RPMI7951 (cell line): ENCODE measurements at regions not wholly inside any gene's neighbourhood (a gene's known extent, or its start where the extent isn't known, plus 50 kb on each side); places are given as distances from the start of the nearest gene placed in this dataset.
"Not testable (repeated sequence)": the region's sequence is repeated elsewhere in the genome, so short reads cannot be mapped to it uniquely, and the experiment has no call there.

ENCODE experiments used
- DNase-seq: peaks from one replicate; pipeline ENCODE4 v3.0.0-alpha.2; 2012; ENCODE audit warnings: low read depth

DNA sequence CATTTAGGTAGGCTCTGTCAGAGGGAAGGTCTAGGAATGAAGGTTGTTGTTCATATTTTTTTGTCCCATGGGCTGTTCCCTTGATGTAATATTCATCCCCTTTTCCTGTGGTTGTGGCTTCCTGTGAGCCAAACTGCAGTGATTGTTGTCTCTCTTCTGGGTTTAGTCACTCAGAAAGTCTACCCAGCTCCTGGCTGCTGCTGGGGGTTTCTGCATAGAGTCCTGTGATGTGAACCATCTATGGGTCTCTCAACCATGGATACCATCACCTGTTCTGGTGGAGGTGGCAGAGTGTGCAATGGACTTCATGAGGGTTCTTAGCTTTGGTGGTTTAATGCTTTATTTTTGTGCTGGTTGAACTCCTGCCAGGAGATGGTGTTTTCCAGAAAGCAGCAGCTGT is 122.8 kb downstream of the ZC4H2 start:
- no peak for DNase-seq

DNA sequence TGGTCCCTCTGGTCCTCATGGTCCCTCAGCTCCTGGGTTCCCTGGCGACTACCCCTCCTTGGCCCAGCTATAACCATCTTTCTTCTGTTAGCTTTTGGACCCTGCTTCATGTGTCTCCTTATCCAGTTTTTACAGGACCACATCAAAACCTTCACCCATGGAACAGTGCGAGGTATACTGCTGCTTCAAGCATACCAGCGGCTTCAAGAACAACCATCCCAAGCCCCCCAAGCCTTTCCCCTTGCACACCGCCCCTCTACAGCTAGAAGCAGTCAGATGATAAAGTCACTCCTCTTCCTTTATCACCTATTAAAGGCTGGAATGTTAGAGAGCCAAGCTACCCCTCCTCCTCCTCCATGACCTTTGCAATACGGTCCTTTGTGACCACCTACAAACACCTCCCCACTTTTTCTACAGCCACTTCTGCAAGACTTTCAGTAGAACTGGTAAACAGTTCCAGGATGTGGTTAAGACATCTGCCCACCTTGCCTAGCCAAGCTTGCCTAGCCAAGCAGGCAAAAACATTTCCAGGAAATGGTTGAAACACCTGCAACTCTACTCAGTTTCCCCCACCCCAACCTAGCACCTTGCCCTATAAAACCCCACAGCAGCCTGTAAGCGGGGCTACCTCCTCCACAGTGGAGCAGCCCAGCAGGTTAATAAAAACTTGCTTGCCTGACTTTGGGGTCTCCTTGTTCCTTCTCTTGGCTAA is 125.7 kb downstream of the ZC4H2 start:
- no peak for DNase-seq

DNA sequence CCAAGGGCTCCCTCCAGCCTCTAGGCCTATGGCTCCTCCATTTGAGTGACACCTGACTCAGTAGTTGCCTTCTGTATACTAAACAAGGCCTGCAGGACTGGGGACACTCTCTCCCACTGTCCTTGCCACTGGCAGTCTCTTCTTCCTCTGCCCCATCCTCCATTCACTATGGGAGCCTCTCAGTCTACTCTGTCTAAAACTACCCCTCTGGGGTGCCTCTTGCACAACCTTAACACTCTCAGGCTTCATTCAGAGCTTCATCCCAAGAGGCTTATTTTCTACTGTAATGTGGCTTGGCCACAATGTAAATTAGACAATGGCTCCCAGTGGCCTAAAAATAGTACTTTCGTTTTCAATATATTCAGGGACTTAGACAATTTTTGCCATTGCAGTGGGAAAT is 133.0 kb downstream of the ZC4H2 start:
- no peak for DNase-seq

DNA sequence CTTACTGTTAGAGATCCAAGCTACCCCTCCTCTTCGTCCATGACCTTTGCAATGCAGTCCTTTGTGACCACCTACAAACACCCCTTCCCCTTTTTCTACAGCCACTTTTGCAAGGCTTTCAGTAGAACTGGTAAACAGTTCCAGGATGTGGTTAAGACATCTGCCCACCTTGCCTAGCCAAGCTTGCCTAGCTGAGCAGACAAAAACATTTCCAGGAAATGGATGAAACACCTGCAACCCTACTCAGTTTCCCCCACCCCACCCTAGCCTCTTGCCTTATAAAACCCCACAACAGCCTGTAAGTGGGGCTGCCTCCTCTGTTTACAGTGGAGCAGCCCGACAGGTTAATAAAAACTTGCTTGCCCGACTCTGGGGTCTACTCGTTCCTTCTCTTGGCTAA is 133.8 kb downstream of the ZC4H2 start:
- no peak for DNase-seq

DNA sequence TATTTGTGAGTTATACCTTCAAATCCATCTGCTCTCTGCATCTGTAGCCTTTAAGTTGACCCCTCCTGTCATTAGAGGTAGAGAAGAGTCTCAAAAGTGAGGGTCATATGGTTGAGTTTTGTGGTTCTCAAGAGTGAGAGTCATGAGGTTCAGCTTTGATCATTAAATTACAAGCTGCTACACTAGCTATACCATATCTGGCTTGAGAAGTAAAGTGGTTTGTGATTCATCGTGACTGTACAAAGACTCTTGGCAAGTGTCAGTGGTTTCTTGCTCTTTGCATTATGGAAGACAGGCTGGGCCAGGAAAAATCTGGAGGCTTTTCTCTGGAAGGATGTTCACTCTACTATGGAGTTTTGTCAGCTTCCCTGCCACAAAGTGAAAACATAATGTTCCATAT is 170.6 kb downstream of the ZC4H2 start:
- DNase-seq = peak; percentile 21

DNA sequence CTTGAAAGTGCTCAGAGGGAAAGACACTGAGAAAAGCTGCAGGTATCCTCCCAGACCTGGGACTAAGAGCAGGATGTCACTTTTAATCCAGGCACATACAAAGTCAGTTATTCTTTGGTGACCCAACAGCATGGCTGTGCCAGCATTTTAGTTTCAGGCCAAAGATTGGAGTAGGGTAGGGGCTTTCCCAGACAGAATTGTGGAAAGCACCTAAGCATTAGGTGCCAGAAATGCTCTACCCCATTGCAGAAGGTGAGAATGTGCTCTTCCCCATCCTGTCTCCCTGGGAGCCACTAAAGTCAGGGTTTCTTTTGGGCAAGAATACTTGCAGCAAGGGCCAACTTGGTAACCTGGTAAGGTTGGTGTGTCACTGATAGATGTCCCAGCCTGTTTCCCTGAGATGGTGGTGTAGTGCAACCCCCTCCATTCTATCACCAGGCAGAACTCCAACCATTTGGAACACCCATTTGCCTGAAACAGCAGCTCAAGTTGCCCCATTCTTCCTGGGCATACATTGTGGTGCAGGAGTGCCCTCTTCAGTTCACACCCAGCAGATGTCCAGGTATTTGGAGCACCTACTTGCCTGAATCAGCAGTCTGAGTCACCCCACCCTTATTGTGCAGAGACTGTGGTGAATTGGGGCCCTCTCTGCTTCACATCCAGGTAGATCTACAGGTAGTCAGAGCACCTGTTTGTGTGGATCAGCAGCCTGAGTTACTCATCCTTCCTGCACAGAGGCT is 183.5 kb downstream of the ZC4H2 start:
- no peak for DNase-seq

DNA sequence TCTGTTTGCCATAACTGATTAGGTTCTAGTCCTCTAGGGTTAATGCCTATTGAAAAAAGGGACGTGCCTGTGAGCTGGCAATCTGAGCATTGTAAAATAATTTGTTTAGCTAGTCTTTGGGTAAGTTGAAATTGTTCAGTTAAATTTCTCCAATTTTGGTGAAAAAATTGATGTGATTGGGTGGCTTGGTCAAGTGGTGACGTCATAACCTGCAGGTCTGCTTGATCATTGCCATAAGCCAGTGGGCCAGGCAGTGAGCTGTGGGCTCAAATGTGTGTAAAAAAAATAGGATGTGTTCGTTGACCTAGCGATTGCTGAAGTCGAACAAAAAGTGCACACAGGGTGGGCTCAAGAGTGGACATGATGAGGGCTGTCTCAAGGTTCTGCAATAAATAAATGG is 193.3 kb downstream of the ZC4H2 start:
- DNase-seq = no peak

DNA sequence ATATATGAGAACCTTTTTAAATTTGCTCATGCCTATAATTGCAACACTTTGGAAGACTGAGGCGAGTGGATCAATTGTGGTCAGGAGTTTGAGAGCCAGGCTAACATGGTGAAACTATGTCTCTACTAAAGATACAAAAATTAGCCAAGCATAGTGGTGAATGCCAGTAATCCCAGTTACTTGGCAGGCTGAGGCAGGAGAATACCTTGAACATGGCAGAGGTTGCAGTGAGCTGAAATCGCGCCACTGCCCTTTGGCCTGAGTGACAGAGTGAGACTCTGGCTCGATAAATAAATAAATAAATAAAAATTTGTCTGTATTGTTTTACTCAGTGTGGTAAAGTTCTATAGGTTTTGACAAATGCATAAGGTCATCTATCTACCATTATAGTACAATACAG is 218.2 kb downstream of the ZC4H2 start:
- no peak for DNase-seq

DNA sequence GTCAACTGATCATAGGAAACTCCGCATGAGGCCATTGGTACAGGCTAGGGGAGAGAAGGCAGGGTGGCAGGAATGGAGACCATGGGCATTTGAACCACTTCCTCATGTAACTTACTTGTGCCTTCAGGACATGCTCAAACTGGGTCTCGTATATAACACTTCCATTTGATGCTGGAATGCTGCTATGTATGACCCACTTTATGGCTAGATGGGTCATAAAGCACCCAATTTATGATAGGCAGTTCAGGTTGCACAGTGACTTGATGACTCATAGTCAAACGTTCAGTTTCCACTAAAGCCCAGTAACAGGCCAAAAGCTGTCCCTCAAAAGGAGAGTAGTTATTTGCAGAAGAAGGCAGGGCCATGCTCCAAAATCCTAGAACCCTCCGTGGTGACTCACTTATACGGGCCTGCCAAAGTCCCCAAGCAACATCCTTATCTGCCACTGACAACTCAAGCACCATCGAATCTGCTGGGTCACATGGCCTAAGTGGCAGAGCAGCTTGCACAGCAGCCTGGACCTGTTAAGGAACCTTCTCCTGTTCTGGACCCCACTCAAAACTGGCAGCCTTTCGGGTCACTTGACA is 236.4 kb downstream of the ZC4H2 start:
- no peak for DNase-seq

DNA sequence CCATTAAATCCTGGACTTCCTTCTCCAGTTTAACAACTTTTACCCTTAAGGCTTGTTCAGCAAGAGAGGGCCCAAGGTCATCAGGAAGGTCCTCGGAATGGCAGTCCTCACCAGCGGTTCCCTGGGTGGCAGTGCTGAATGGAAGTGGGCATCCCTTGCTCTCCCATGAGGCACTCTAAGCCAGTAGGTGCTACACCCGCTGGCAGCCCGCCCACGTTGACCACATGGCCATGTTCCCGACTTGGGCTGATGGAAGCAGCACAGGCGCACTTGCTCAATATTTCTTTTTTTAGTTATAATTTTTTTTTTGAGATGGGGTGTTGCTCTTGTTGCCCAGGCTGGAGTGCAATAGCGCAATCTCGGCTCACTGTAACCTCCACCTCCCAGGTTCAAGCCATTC is 277.9 kb downstream of the ZC4H2 start:
- no peak for DNase-seq

DNA sequence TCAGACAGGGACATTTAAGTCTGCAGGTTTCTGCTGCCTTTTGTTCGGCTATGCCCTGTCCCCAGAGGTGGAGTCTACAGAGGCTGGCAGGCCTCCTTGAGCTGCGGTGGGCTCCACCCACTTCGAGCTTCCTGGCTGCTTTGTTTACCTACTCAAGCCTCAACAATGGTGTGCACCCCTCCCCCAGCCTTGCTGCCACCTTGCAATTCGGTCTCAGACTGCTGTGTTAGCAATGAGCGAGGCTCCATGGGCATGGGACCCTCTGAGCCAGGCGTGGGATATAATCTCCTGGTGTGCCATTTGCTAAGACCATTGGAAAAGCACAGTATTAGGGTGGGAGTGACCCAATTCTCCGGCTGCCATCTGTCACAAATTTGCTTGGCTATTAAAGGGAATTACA is 280.9 kb downstream of the ZC4H2 start:
- not testable (repeated sequence) for DNase-seq

DNA sequence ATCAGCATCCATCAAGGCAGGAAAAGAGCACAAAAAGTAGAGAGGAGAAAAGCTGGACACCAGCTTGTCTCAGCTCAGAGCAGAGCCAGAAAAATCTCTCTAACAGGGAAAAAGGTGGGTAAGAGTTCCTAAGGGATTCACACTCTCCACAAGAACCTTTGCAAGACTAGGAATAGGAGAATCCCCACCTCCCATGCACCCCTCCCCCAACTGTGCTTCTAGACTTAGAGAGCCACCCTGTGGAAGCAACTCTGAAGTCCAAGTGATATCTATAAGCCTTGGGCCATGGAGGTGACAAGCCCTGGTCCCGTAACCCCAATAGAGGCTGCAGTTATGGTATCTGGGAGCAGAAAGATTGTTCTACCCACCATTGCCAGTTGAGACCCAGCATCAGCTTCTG is 267.6 kb upstream of the MTMR8 start:
- DNase-seq = no peak

DNA sequence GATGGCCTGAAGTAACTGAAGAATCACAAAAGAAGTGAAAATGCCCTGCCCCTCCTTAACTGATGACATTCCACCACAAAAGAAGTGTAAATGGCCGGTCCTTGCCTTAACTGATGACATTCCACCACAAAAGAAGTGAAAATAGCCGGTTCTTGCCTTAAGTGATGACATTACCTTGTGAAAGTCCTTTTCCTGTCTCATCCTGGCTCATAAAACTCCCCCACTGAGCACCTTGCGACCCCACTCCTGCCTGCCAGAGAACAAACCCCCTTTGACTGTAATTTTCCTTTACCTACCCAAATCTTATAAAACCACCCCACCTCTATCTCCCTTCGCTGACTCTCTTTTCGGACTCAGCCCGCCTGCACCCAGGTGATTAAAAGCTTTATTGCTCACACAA is 262.0 kb upstream of the MTMR8 start:
- DNase-seq = not testable (repeated sequence)

DNA sequence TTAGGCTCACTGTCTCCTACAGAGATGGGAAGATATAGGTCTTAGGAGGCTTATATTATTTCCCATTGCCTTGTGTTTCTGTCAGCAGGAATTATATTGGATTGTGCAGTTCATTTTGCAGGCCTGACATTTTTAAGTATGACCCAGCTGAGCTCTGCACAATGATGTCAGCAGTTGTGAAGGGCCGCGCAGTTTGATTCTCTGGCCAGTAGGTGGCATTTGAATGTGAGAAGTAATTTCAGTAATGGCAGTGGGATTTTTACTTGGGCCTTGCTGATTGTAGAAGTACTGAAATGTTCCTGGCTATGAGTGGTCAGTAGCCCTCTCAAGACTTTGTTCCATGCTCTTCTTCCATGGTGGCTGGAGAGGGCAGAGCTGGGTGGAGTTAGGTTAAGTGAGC is 247.2 kb upstream of the MTMR8 start:
- no peak for DNase-seq
